NCI-H1694 (cell line): ENCODE measurements at regions not wholly inside any gene's neighbourhood (a gene's known extent, or its start where the extent isn't known, plus 50 kb on each side); places are given as distances from the start of the nearest gene placed in this dataset.
"Not testable (repeated sequence)": the region's sequence is repeated elsewhere in the genome, so short reads cannot be mapped to it uniquely, and the experiment has no call there.

Source experiments
- DNase-seq: peaks from one replicate; lab custom pipeline; 2025; lab: John Stamatoyannopoulos, UW

GRCh38 chr4:169894767-169895166 lies 131.4 kb downstream of the MFAP3L start:
- not testable (repeated sequence) for DNase-seq

GRCh38 chr4:169885893-169886292 lies 128.1 kb upstream of the HPF1 start:
- no peak for DNase-seq

- DNase-seq, result no peak
Observed at GRCh38 chr4:169881769-169882168, 124.0 kb upstream of the HPF1 start.

- DNase-seq, result no peak
Observed at GRCh38 chr4:169870507-169870906, 112.8 kb upstream of the HPF1 start.

- no peak for DNase-seq
Observed at GRCh38 chr4:169869490-169869889, 111.7 kb upstream of the HPF1 start.

- no peak for DNase-seq
Observed at GRCh38 chr4:169861593-169861992, 103.8 kb upstream of the HPF1 start.

- DNase-seq, result no peak
Observed at GRCh38 chr4:169859366-169860216, 101.8 kb upstream of the HPF1 start.

- DNase-seq, result no peak
Observed at GRCh38 chr4:169854090-169854489, 96.3 kb upstream of the HPF1 start.

- no peak for DNase-seq
Observed at GRCh38 chr4:169852481-169852880, 94.7 kb upstream of the HPF1 start.

- no peak for DNase-seq
Observed at GRCh38 chr4:169851750-169852149, 94.0 kb upstream of the HPF1 start.

GRCh38 chr4:169849456-169849855 lies 91.7 kb upstream of the HPF1 start:
- DNase-seq, result no peak

- no peak for DNase-seq
Observed at GRCh38 chr4:169848018-169848417, 90.3 kb upstream of the HPF1 start.

- no peak for DNase-seq
Observed at GRCh38 chr4:169847171-169847570, 89.4 kb upstream of the HPF1 start.

- DNase-seq, result no peak
Observed at GRCh38 chr4:169846396-169846795, 88.7 kb upstream of the HPF1 start.

GRCh38 chr4:169841776-169842175 lies 84.0 kb upstream of the HPF1 start:
- DNase-seq, result no peak

GRCh38 chr4:169840554-169840953 lies 82.8 kb upstream of the HPF1 start:
- no peak for DNase-seq

GRCh38 chr4:169828329-169828728 lies 70.6 kb upstream of the HPF1 start:
- not testable (repeated sequence) for DNase-seq

- DNase-seq, result no peak
Observed at GRCh38 chr4:169826634-169827187, 69.0 kb upstream of the HPF1 start.

- no peak for DNase-seq
Observed at GRCh38 chr4:169823685-169824084, 65.9 kb upstream of the HPF1 start.

- DNase-seq, result no peak
Observed at GRCh38 chr4:169821402-169821801, 63.7 kb upstream of the HPF1 start.

GRCh38 chr4:169818063-169818679 lies 60.4 kb upstream of the HPF1 start:
- DNase-seq, result no peak

- DNase-seq, result no peak
Observed at GRCh38 chr4:169815606-169816005, 57.9 kb upstream of the HPF1 start.

- no peak for DNase-seq
Observed at GRCh38 chr4:169811476-169811875, 53.7 kb upstream of the HPF1 start.
